ENCODE measurements at regions not wholly inside any gene's neighbourhood (a gene's known extent, or its start where the extent isn't known, plus 50 kb on each side); places are given as distances from the start of the nearest gene placed in this dataset.

DNA sequence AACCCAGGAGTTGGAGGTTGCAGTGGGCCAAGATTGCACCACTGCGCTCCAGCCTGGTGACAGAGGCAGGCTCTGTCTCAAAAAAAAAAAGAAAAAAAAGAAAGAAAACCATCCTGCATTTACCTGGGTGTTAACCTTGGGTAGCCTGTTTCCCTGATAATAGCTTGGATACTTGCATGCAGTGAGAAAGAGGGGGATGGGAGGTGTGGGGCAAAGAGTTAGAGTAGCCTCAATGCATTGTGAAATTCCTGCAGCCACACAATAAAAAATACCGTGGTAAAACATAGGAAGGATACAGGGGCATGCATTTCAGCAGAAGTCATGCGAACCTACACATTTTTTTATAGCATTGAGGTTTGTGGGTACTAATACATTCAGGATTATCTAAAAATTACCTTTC, 76.6 kb upstream of the ZNF516 start:
- Histone ChIP-seq H3K4me2 (ENCODE audit: insufficient read depth, insufficient read length, low read length) (no peak overlapping the region), H3K4me1 (ENCODE audit: insufficient read depth, low read length) (0 out of 2 replicates have a peak, but pooled peaks cover 2% of the 10 kb centered on the region), H2BK20ac (ENCODE audit: low read depth, low read length, poor library complexity, severe bottlenecking) (no peak overlapping the region), H3K79me1 (ENCODE audit: insufficient read depth, low read depth, low read length, poor library complexity, severe bottlenecking) (no peaks in the 10 kb centered on the region), H3K56ac (ENCODE audit: insufficient read length, low read depth, low read length) (no peak overlapping the region), H3K9me3 (ENCODE audit: control insufficient read depth, low read depth, low read length) (no peaks in the 10 kb centered on the region), H3K14ac (ENCODE audit: insufficient read depth, low read length) (no peak overlapping the region), H2BK120ac (ENCODE audit: low read depth, low read length, poor library complexity, severe bottlenecking) (no peak overlapping the region), H2BK15ac (ENCODE audit: low read depth, low read length) (no peak overlapping the region), H3K23ac (ENCODE audit: insufficient read length, low read depth, low read length) (no peak overlapping the region), H2AFZ (ENCODE audit: low read length) (no peak overlapping the region), H3K27me3 (ENCODE audit: insufficient read depth, low read length) (no peaks in the 10 kb centered on the region; the same call in 1 of the 2 replicates), H4K20me1 (ENCODE audit: control insufficient read depth, insufficient read depth, insufficient read length) (no peaks in the 10 kb centered on the region), H2AK5ac (ENCODE audit: insufficient read length, low read length) (no peak overlapping the region), H3K27ac (ENCODE audit: insufficient read length, low read depth, low read length) (no peak overlapping the region), H2BK12ac (ENCODE audit: insufficient read length, low read depth, low read length) (no peak overlapping the region), H3K4ac (ENCODE audit: low read depth, low read length) (no peak overlapping the region), H4K5ac (ENCODE audit: insufficient read length, low read depth, low read length) (no peak overlapping the region), H3K18ac (ENCODE audit: insufficient read length, low read depth, low read length) (no peak overlapping the region), H3T11ph (ENCODE audit: low read length) (no peak overlapping the region), H3K79me2 (ENCODE audit: insufficient read depth, low read length) (no peaks in the 10 kb centered on the region), H2BK5ac (ENCODE audit: insufficient read length, low read length) (no peak overlapping the region), H4K91ac (ENCODE audit: insufficient read length, low read depth, low read length) (no peak overlapping the region), H4K8ac (replicated peaks; ENCODE audit: insufficient read length, low read depth, low read length) (no peak overlapping the region), H3K23me2 (ENCODE audit: insufficient read length, low read depth, low read length, poor library complexity, severe bottlenecking) (no peaks in the 10 kb centered on the region), H3K9ac (ENCODE audit: extremely low read depth, insufficient read length, low read length) (no peak overlapping the region)
- Mint-ChIP-seq H3K4me3 (no peak overlapping the region), H3K4me1 (peaks cover 15 to 18% of the 10 kb centered on the region in 2 experiments; a peak in 3 of 4 replicates), H3K36me3 (ENCODE audit: insufficient read depth in 1 of 3, low read depth in 3 of 3) (no peaks in the 10 kb centered on the region; a peak in 2 of 7 replicates), H3K27me3 (ENCODE audit: low read depth) (peaks cover 16% of the 10 kb centered on the region), H3K9me3 (peaks cover 0 to 4% of the 10 kb centered on the region in 2 experiments; a peak in 2 of 5 replicates), H3K27ac (no peak overlapping the region)
- no peak for TF ChIP-seq CTCF (conservative IDR thresholded peaks at IDR 0.05)
- DNase-seq = no peak
- no CpG with 5 or more reads among the region's 3 CpGs for WGBS (ENCODE audit: extremely low coverage, insufficient read length, low lambda C conversion rate)
